ENCODE measurements at regions not wholly inside any gene's neighbourhood (a gene's known extent, or its start where the extent isn't known, plus 50 kb on each side); places are given as distances from the start of the nearest gene placed in this dataset.

- no peak for TF ChIP-seq CREB1 (CRISPR knock-in tag; IDR thresholded peaks at IDR 0.05; ENCODE audit: low read depth)
- TF ChIP-seq EZH2phosphoT487 (IDR thresholded peaks at IDR 0.05; ENCODE audit: unreplicated experiment), result no peak
- no peak for TF ChIP-seq EZH2 (IDR thresholded peaks at IDR 0.05; ENCODE audit: low read depth, unreplicated experiment)
Observed at GRCh38 chr11:113618360-113618759, 87.7 kb downstream of the TMPRSS5 start (continued).

DNA sequence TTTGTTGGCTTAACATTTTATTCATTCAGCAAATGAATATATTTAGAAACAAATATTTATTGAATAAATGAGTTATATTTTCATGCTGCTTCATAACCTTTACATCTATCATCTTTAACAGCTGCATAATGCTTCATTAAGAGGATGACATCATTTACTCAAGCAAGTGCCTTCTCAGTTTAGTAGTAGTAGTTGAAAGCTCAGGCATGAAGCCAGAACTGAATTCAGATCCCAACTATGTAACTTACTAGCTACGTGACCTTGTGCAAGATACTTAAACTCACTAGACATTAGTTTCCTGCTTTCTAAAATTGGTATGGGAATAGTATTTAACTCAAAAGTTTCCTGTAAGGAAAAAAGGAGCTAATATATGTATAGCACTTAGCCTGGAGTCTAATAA lies 90.3 kb downstream of the TMPRSS5 start:
- Histone ChIP-seq H3K27me3 (ENCODE audit: insufficient read depth) (no peaks in the 10 kb centered on the region), H3K4me2 (no peak overlapping the region), H3K4me3 (no peak overlapping the region), H3K4me1 (ENCODE audit: insufficient read depth) (no peaks in the 10 kb centered on the region), H2AFZ (no peak overlapping the region), H3K79me2 (replicated peaks; ENCODE audit: insufficient read depth) (no peaks in the 10 kb centered on the region), H3K36me3 (ENCODE audit: insufficient read depth) (no peaks in the 10 kb centered on the region; the same call in 1 of the 2 replicates), H3F3A (replicated peaks; ENCODE audit: low read depth) (no peaks in the 10 kb centered on the region), H4K20me1 (replicated peaks; ENCODE audit: insufficient read depth) (no peaks in the 10 kb centered on the region), H3K9me2 (ENCODE audit: insufficient read depth) (no peaks in the 10 kb centered on the region), H3K27ac (ENCODE audit: low read depth) (no peak overlapping the region)
- H3K4me3 Mint-ChIP-seq, result no peak overlapping the region
- H3K27me3 Mint-ChIP-seq (ENCODE audit: insufficient read depth, low read depth, poor library complexity), result no peaks in the 10 kb centered on the region
- no peak for DNase-seq (ENCODE audit: low spot score)
- peaks cover 4% of the 10 kb centered on the region; the same call in 2 of the 3 replicates for H3K36me3 Mint-ChIP-seq (ENCODE audit: low read depth)
- TF ChIP-seq EZH2 (IDR thresholded peaks at IDR 0.05; ENCODE audit: low read depth, unreplicated experiment), result no peak
- no peak for TF ChIP-seq ZNF331 (CRISPR knock-in tag; IDR thresholded peaks at IDR 0.05; ENCODE audit: low read depth)
- TF ChIP-seq JUNB (IDR thresholded peaks at IDR 0.05; ENCODE audit: unreplicated experiment), result no peak
- no peak for TF ChIP-seq EZH2phosphoT487 (IDR thresholded peaks at IDR 0.05; ENCODE audit: unreplicated experiment)
- TF ChIP-seq ETS1 (IDR thresholded peaks at IDR 0.05), result no peak
- no peak for TF ChIP-seq CTCF (conservative IDR thresholded peaks at IDR 0.05; ENCODE audit: low read depth in 2 of 2)
- TF ChIP-seq NANOG (IDR thresholded peaks at IDR 0.05; ENCODE audit: borderline replicate concordance), result no peak
- no peak for TF ChIP-seq CREB1 (CRISPR knock-in tag; IDR thresholded peaks at IDR 0.05; ENCODE audit: low read depth)
- TF ChIP-seq, protein P1, sequence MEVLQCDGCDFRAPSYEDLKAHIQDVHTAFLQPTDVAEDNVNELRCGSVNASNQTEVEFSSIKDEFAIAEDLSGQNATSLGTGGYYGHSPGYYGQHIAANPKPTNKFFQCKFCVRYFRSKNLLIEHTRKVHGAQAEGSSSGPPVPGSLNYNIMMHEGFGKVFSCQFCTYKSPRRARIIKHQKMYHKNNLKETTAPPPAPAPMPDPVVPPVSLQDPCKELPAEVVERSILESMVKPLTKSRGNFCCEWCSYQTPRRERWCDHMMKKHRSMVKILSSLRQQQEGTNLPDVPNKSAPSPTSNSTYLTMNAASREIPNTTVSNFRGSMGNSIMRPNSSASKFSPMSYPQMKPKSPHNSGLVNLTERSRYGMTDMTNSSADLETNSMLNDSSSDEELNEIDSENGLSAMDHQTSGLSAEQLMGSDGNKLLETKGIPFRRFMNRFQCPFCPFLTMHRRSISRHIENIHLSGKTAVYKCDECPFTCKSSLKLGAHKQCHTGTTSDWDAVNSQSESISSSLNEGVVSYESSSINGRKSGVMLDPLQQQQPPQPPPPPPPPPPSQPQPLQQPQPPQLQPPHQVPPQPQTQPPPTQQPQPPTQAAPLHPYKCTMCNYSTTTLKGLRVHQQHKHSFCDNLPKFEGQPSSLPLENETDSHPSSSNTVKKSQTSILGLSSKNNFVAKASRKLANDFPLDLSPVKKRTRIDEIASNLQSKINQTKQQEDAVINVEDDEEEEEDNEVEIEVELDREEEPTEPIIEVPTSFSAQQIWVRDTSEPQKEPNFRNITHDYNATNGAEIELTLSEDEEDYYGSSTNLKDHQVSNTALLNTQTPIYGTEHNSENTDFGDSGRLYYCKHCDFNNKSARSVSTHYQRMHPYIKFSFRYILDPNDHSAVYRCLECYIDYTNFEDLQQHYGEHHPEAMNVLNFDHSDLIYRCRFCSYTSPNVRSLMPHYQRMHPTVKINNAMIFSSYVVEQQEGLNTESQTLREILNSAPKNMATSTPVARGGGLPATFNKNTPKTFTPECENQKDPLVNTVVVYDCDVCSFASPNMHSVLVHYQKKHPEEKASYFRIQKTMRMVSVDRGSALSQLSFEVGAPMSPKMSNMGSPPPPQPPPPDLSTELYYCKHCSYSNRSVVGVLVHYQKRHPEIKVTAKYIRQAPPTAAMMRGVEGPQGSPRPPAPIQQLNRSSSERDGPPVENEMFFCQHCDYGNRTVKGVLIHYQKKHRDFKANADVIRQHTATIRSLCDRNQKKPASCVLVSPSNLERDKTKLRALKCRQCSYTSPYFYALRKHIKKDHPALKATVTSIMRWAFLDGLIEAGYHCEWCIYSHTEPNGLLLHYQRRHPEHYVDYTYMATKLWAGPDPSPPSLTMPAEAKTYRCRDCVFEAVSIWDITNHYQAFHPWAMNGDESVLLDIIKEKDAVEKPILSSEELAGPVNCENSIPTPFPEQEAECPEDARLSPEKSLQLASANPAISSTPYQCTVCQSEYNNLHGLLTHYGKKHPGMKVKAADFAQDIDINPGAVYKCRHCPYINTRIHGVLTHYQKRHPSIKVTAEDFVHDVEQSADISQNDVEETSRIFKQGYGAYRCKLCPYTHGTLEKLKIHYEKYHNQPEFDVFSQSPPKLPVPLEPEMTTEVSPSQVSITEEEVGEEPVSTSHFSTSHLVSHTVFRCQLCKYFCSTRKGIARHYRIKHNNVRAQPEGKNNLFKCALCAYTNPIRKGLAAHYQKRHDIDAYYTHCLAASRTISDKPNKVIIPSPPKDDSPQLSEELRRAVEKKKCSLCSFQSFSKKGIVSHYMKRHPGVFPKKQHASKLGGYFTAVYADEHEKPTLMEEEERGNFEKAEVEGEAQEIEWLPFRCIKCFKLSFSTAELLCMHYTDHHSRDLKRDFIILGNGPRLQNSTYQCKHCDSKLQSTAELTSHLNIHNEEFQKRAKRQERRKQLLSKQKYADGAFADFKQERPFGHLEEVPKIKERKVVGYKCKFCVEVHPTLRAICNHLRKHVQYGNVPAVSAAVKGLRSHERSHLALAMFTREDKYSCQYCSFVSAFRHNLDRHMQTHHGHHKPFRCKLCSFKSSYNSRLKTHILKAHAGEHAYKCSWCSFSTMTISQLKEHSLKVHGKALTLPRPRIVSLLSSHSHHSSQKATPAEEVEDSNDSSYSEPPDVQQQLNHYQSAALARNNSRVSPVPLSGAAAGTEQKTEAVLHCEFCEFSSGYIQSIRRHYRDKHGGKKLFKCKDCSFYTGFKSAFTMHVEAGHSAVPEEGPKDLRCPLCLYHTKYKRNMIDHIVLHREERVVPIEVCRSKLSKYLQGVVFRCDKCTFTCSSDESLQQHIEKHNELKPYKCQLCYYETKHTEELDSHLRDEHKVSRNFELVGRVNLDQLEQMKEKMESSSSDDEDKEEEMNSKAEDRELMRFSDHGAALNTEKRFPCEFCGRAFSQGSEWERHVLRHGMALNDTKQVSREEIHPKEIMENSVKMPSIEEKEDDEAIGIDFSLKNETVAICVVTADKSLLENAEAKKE (CRISPR knock-in tag; IDR thresholded peaks at IDR 0.05), result no peak
- no peak for TF ChIP-seq STAT1 (IDR thresholded peaks at IDR 0.05; ENCODE audit: unreplicated experiment)
- no peak for TF ChIP-seq ZNF114 (CRISPR knock-in tag; IDR thresholded peaks at IDR 0.05)
- TF ChIP-seq POLR2AphosphoS5 (IDR thresholded peaks at IDR 0.05; ENCODE audit: low read depth), result no peak
- no peak overlapping the region for H3K27ac Mint-ChIP-seq
- H3K9me3 Mint-ChIP-seq, result peaks cover 14% of the 10 kb centered on the region
- H3K4me1 Mint-ChIP-seq, result peaks cover 4% of the 10 kb centered on the region; the same call in 2 of the 3 replicates
- ATAC-seq, result no peak
